NCI-H2171 treated with DMSO at 0.1 percent for 48 hours (cell line): ENCODE measurements at regions not wholly inside any gene's neighbourhood (a gene's known extent, or its start where the extent isn't known, plus 50 kb on each side); places are given as distances from the start of the nearest gene placed in this dataset.
"Not testable (repeated sequence)": the region's sequence is repeated elsewhere in the genome, so short reads cannot be mapped to it uniquely, and the experiment has no call there.

Experiments
- DNase-seq: peaks from one replicate; lab custom pipeline; 2025; lab: John Stamatoyannopoulos, UW

- no peak for DNase-seq
Measured at GRCh38 chr13:69274231-69274630, 833.4 kb upstream of the ATXN8OS start.

GRCh38 chr13:69264362-69265334 lies 843.0 kb upstream of the ATXN8OS start:
- DNase-seq = peak; percentile 52

GRCh38 chr13:69243366-69243765 lies 864.3 kb upstream of the ATXN8OS start:
- DNase-seq = no peak

- no peak for DNase-seq
Measured at GRCh38 chr13:69234171-69234570, 873.5 kb upstream of the ATXN8OS start.

- DNase-seq = no peak
Measured at GRCh38 chr13:69226427-69226826, 881.2 kb upstream of the ATXN8OS start.

- not testable (repeated sequence) for DNase-seq
Measured at GRCh38 chr13:69221633-69222498, 885.8 kb upstream of the ATXN8OS start.

GRCh38 chr13:69213396-69213795 lies 894.2 kb upstream of the ATXN8OS start:
- DNase-seq = no peak

GRCh38 chr13:69204620-69205019 lies 903.0 kb upstream of the ATXN8OS start:
- no peak for DNase-seq

GRCh38 chr13:69202996-69203395 lies 904.6 kb upstream of the ATXN8OS start:
- no peak for DNase-seq

GRCh38 chr13:69199664-69200063 lies 908.0 kb upstream of the ATXN8OS start:
- no peak for DNase-seq

GRCh38 chr13:69198706-69199105 lies 908.9 kb upstream of the ATXN8OS start:
- no peak for DNase-seq

GRCh38 chr13:69194130-69194529 lies 913.5 kb upstream of the ATXN8OS start:
- no peak for DNase-seq

- no peak for DNase-seq
Measured at GRCh38 chr13:69180034-69180433, 927.6 kb upstream of the ATXN8OS start.

GRCh38 chr13:69178000-69178399 lies 929.6 kb upstream of the ATXN8OS start:
- DNase-seq = no peak

GRCh38 chr13:69168436-69168835 lies 939.2 kb upstream of the ATXN8OS start:
- DNase-seq = no peak

- DNase-seq = no peak
Measured at GRCh38 chr13:69155136-69155535, 952.5 kb upstream of the ATXN8OS start.

- DNase-seq = no peak
Measured at GRCh38 chr13:69142101-69142500, 965.5 kb upstream of the ATXN8OS start.

GRCh38 chr13:69124996-69125395 lies 982.6 kb upstream of the ATXN8OS start:
- no peak for DNase-seq

- DNase-seq = no peak
Measured at GRCh38 chr13:69109891-69110525, 997.6 kb upstream of the ATXN8OS start.

- DNase-seq = no peak
Measured at GRCh38 chr13:69108486-69108885, 999.1 kb upstream of the ATXN8OS start.

- DNase-seq = no peak
Measured at GRCh38 chr13:69107436-69107835, 1000.2 kb upstream of the ATXN8OS start.

- no peak for DNase-seq
Measured at GRCh38 chr13:69101841-69102240, 1005.8 kb upstream of the ATXN8OS start.
